ENCODE measurements at regions not wholly inside any gene's neighbourhood (a gene's known extent, or its start where the extent isn't known, plus 50 kb on each side); places are given as distances from the start of the nearest gene placed in this dataset.

DNA sequence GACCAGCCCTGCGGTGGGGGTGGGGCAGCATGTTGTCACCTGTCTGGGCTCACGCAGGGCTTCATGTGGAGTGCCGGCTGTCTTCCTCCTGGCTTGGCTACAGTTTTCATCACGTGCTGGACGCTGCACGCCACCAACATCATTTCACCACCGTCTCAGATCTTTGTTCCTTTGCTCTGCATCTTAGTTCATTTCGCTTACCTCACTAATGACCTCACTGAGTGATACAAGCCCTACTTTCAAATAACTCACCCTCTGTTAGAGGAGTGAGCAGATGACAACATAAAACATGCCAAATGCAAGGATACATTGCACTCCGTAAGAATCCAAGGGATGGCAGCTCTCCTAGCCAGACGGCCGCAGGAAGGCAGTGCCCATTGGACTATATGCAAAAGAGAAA is 527.5 kb downstream of the GALR1 start:
- no peaks in the 10 kb centered on the region for H3F3A ChIP-seq (ENCODE audit: insufficient read depth)
- no peaks in the 10 kb centered on the region for H3K79me2 ChIP-seq (ENCODE audit: insufficient read depth)
- H3K9me2 ChIP-seq (ENCODE audit: insufficient read depth): no peaks in the 10 kb centered on the region
- WGBS, 2 experiments (ENCODE audit: low coverage in 1 of 2, low lambda C conversion rate in 2 of 2, missing lambda C conversion rate in 2 of 2): 48 to 54% methylated on average over 11 of the region's 11 CpGs
- H4K20me1 ChIP-seq (ENCODE audit: insufficient read depth): no peaks in the 10 kb centered on the region
- H3K9me3 ChIP-seq (ENCODE audit: low read depth): no peaks in the 10 kb centered on the region
- in situ Hi-C loops (cut with MboI): no loop called here
- H3K4me1 ChIP-seq (ENCODE audit: insufficient read depth): no peaks in the 10 kb centered on the region
- TF ChIP-seq EZH2 (IDR thresholded peaks at IDR 0.05; ENCODE audit: insufficient read depth, poor library complexity, severe bottlenecking): no peak
- TF ChIP-seq EZH2phosphoT487 (IDR thresholded peaks at IDR 0.05; ENCODE audit: insufficient read depth, low read depth): no peak
- H3K9ac ChIP-seq: no peak overlapping the region
- no peak overlapping the region for H2AFZ ChIP-seq
- H3K27me3 ChIP-seq (replicated peaks; ENCODE audit: insufficient read depth): no peaks in the 10 kb centered on the region
- H3K4me3 ChIP-seq: no peak overlapping the region
- H3K27ac ChIP-seq: no peak overlapping the region
- H3K4me2 ChIP-seq (ENCODE audit: unreplicated experiment): no peak overlapping the region
- DNase-seq: no peak
- H3K36me3 ChIP-seq (ENCODE audit: low read depth): no peaks in the 10 kb centered on the region

GRCh38 chr18:77784759-77785379 is 535.2 kb downstream of the GALR1 start:
- WGBS, 2 experiments (ENCODE audit: low coverage in 1 of 2, low lambda C conversion rate in 2 of 2, missing lambda C conversion rate in 2 of 2): 48 to 51% methylated on average over 18 of the region's 18 CpGs
- in situ Hi-C loops (cut with MboI): no loop called here
- Histone ChIP-seq H3K4me2 (ENCODE audit: unreplicated experiment) (no peak overlapping the region), H3K36me3 (ENCODE audit: low read depth) (no peaks in the 10 kb centered on the region), H4K20me1 (ENCODE audit: insufficient read depth) (no peaks in the 10 kb centered on the region), H3K4me1 (ENCODE audit: insufficient read depth) (no peaks in the 10 kb centered on the region), H3F3A (ENCODE audit: insufficient read depth) (no peaks in the 10 kb centered on the region), H3K27ac (no peak overlapping the region), H3K9me3 (ENCODE audit: low read depth) (no peaks in the 10 kb centered on the region), H3K4me3 (no peak overlapping the region), H2AFZ (no peak overlapping the region), H3K27me3 (replicated peaks; ENCODE audit: insufficient read depth) (no peaks in the 10 kb centered on the region), H3K79me2 (ENCODE audit: insufficient read depth) (no peaks in the 10 kb centered on the region), H3K9ac (no peak overlapping the region), H3K9me2 (ENCODE audit: insufficient read depth) (no peaks in the 10 kb centered on the region)
- DNase-seq: no peak
- TF ChIP-seq EZH2 (IDR thresholded peaks at IDR 0.05; ENCODE audit: insufficient read depth, poor library complexity, severe bottlenecking) (no peak), EZH2phosphoT487 (IDR thresholded peaks at IDR 0.05; ENCODE audit: insufficient read depth, low read depth) (no peak)

- no peak for TF ChIP-seq EZH2 (IDR thresholded peaks at IDR 0.05; ENCODE audit: insufficient read depth, poor library complexity, severe bottlenecking)
- TF ChIP-seq EZH2phosphoT487 (IDR thresholded peaks at IDR 0.05; ENCODE audit: insufficient read depth, low read depth): no peak
- H3K36me3 ChIP-seq (ENCODE audit: low read depth): no peaks in the 10 kb centered on the region
- no peak overlapping the region for H3K4me3 ChIP-seq
- no peak overlapping the region for H3K4me2 ChIP-seq (ENCODE audit: unreplicated experiment)
- no peaks in the 10 kb centered on the region for H3K9me3 ChIP-seq (ENCODE audit: low read depth)
- no peaks in the 10 kb centered on the region for H3F3A ChIP-seq (ENCODE audit: insufficient read depth)
- H3K9me2 ChIP-seq (ENCODE audit: insufficient read depth): no peaks in the 10 kb centered on the region
- no peak overlapping the region for H2AFZ ChIP-seq
- no peak overlapping the region for H3K27ac ChIP-seq
- in situ Hi-C loops (cut with MboI): no loop called here
- no peaks in the 10 kb centered on the region for H3K79me2 ChIP-seq (ENCODE audit: insufficient read depth)
- no peaks in the 10 kb centered on the region for H3K4me1 ChIP-seq (ENCODE audit: insufficient read depth)
- 31 to 36% methylated on average over 7 of the region's 7 CpGs for WGBS, 2 experiments (ENCODE audit: low coverage in 1 of 2, low lambda C conversion rate in 2 of 2, missing lambda C conversion rate in 2 of 2)
- H3K27me3 ChIP-seq (replicated peaks; ENCODE audit: insufficient read depth): no peaks in the 10 kb centered on the region
- DNase-seq: no peak
- H4K20me1 ChIP-seq (ENCODE audit: insufficient read depth): no peaks in the 10 kb centered on the region
- no peak overlapping the region for H3K9ac ChIP-seq
Observed at GRCh38 chr18:77785415-77785975, 535.8 kb downstream of the GALR1 start.

- Histone ChIP-seq H3K79me2 (ENCODE audit: insufficient read depth) (no peaks in the 10 kb centered on the region), H3F3A (ENCODE audit: insufficient read depth) (no peaks in the 10 kb centered on the region), H2AFZ (no peak overlapping the region), H4K20me1 (ENCODE audit: insufficient read depth) (no peaks in the 10 kb centered on the region), H3K9me2 (ENCODE audit: insufficient read depth) (no peaks in the 10 kb centered on the region), H3K9me3 (ENCODE audit: low read depth) (peaks cover 4% of the 10 kb centered on the region), H3K4me1 (ENCODE audit: insufficient read depth) (no peaks in the 10 kb centered on the region), H3K4me2 (ENCODE audit: unreplicated experiment) (no peak overlapping the region), H3K27me3 (replicated peaks; ENCODE audit: insufficient read depth) (no peaks in the 10 kb centered on the region), H3K4me3 (no peak overlapping the region), H3K27ac (no peak overlapping the region), H3K9ac (no peak overlapping the region), H3K36me3 (ENCODE audit: low read depth) (no peaks in the 10 kb centered on the region)
- no peak for DNase-seq
- TF ChIP-seq EZH2phosphoT487 (IDR thresholded peaks at IDR 0.05; ENCODE audit: insufficient read depth, low read depth) (no peak), EZH2 (IDR thresholded peaks at IDR 0.05; ENCODE audit: insufficient read depth, poor library complexity, severe bottlenecking) (no peak)
- WGBS, 2 experiments (ENCODE audit: low coverage in 1 of 2, low lambda C conversion rate in 2 of 2, missing lambda C conversion rate in 2 of 2): 26 to 28% methylated on average over 3 of the region's 3 CpGs
- in situ Hi-C loops (cut with MboI): no loop called here
Observed at GRCh38 chr18:77803024-77803423, 553.4 kb downstream of the GALR1 start.
